Muscle of back (tissue), 3 donors: ENCODE measurements at regions not wholly inside any gene's neighbourhood (a gene's known extent, or its start where the extent isn't known, plus 50 kb on each side); places are given as distances from the start of the nearest gene placed in this dataset.

Experiments used
- DNase-seq, 3 donors: peaks; one replicate each; pipeline versions ENCODE4 v3.0.0 to v3.0.0-alpha.2; 2013

DNA sequence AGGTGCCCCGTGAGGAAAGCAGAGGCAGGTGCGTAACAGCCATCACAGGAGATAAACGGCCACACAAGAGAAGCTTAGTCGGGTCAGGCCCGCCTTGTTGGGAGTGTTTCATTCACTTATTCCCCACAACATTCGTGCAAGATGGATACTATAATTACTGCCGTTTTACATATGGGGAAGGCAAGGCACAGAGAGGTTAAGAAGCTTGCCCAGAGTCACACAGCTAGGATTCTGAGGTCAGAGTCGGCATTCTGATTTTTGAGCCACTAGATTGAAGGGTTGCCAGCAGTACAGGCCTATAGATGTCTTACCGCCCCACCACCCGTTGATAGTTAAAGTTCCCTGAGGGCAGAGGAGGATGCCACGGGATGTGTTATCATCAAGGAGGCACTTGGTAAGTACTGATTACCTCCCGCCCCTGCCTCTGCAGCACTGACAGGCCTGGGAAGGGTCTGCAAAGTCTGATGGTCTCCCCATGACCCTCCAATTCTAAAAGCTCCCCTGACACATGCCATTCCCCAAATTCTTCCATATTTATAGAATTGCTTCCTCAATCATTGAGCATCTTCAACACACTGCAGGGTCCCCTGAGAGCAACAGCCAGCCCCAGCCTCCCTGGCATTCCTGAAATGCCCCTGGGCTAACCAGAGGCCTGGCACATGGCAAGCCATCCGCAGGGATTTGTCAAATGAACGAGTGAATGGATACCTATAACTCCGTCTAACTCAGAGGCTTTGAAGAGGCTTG is 74.7 kb upstream of the CLDN14 start:
- DNase-seq, result no peak

DNA sequence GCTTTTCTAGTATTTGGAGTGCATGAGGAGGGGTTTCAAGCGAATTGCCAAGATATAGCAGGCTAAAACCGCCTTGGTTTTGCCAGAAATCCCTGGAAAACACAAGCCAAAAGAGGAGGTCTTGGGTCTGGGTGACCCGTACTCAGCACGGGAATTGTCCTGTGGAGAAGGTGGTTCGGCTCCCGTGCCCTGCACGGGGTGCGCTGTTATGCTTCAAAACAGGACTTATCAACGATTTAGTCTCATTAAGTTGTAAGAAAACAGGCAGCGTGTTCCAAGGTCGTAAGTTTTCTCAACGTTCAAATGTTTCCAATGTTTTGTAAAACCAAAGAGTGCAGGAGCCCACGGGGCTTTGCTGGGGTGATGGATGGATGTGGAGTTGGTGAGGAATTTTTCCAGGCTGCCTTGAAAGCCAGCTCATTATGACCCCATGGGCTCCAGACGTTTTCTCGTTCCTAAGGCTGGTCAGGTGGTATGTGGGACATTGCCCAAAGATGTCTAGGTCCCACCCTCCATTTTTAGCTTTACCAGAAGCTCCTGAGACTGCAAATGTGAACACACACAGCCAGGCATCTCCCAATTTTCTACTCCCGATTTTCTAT is 75.4 kb upstream of the CLDN14 start:
- DNase-seq, result no peak

DNA sequence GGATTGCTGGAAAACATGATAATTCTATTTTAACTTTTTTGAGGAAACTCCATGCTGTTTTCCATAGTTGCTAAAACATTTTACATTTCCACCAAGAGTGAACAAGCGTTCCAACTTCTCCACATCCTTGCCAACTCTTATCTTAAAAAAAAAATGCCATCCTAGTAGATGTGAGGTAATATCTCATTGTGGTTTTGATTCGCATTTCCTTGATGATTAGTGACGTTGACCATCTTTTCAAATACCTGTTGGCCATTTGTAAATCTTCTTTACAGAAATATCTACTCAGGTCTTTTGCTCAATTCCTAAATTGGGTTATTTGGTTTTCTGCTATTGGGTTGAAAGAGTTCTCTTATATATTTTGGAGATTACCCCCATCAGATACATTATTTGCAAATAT is 77.4 kb upstream of the CLDN14 start:
- no peak for DNase-seq

DNA sequence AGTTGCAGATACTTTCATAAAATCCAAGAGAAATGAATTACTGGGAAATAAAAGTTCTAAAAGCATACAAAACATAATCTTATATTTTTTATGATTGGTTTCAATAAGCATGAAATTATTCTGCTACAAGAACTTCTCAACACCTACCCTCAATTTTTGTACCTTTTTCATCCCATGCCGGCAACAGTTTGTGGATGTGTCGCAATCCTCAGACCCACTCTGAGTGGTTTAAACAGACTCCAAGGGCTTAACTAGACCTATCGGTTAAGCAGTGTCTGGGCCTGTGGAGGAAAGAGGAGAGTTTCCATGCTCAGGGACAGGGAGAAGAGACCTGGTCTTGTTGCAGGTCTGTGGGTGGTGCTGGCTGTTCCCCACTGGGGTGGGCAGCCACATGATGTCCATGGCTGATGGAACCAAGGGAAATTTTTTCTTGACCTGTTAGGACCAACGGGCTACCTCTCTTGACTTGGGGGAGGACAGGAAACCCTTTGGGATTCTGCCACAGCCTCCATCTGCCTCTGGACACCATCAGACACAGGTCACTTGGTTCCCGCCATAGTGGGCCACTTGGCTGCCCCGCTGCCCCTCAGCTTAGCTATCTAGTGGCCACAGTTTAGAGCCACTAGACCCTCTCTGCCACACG is 81.1 kb upstream of the CLDN14 start:
- DNase-seq, result no peak

DNA sequence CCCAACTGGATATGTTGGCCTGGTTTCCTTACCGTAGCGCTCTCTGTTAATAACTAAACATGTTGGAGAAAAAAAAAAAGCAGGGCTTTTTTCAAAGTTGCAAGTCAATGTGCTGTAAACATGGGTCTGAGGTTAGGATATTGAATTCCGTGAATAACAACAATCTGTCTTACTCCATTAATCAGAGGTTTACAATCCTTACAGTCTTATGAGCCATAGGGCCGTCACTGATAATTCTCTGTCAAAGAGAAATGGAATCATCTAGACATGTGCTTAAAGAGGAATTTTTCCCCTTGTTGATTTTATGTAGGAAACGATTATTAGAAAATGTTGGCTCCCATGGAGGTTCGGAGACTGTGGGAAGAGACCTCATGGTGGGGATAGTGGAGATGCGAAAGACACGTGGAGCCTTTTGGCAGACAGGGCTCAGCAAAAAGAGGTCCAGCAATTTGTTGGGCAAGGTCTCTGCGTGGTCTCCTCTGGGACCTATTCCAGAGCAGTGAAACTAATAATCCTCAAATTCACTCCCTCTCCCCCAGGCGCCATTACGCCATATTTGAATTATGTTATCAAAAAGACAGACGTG is 83.5 kb upstream of the CLDN14 start:
- peak in 2 of 3 donors; percentile 26 to 49 for DNase-seq

DNA sequence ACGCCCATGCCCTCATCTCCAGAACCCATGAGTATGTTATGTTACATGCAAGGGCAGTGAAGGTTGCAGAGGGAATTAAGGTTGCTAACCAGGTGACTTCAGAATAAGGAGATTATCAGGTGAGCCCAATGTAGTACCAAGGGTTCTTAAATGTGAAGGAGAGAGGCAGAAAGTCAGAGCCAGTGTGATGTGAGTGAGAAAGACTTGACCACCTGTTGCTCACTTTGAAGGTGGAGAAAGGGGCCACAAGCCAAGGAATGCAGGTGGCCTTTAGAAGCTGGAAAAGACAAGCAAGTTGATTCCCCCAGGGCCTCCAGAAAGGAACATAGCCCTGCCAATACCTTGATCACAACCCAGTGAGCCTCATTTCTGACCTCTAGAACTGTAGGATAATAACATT is 84.7 kb upstream of the CLDN14 start:
- no peak for DNase-seq

DNA sequence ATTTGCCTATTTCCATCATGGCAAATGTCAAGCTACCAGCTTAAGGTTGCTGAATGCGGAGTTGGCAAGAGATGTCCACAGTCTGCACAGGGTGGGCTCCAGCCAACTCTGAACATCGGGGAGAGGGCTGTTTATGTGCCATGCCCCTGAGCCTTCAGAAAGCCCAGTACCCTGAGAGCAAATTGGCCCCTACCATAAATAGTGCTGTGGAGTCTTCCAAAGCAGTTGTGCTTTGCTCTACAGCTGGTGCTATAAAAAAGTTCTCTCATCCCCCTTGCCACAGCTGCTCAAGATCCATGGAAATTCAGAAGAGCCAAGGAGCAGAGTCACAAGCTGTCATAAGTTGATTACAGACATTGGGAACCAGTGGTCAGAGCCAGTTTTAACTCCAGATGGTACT is 85.6 kb upstream of the CLDN14 start:
- peak in 2 of 3 donors; percentile 50 to 61 for DNase-seq

DNA sequence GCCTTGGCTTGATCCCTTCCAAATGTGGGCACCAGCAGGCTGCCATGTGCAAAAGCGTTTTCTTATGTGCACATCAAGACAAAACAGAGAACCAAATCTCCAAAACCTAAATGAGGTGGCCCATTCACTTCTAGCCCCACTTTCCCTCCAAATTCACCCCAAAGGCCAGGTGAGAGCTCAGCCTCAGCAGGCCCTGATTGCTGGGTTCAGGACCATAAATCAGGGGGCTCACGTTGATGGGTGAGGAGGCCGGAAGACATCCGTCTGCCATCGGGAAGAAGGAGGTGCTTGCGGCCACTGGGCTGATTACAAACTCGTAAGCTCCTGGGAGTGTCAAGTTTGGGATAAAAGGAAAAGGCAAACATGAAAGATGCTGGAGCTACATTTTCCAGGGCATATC is 86.7 kb upstream of the CLDN14 start:
- no peak for DNase-seq

DNA sequence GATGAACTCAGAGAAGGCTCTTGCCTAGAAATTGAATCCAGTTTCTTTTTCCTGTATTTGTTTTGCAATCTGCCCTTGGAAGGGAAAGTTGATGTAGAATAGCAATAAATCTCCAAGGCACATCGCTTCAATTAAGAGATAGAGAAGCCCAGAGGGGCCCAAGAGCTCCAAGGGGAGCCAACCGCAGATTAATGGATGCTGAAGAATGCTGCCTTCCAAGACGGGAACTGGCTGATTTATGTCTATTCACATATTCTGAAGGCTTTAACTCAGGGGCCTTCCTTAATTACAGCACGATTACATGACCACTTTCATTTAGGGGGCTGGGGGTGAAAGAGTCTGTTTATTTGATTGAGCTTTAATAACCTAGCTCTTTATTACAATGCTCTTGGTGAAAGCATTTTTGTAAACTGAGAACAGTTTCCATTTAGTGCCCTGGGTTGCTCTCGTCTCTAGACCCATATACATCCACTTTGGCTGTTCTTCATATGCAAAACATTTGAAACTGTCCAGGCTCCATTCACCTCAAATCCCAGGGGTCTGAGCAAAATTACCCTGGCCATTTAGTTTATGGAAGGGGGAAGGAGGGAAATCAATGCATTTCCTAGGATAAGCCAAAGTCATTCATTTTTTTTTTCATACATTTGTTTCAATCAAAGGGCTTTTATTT is 87.4 kb upstream of the CLDN14 start:
- peak in 2 of 3 donors; percentile 42 to 78 for DNase-seq

DNA sequence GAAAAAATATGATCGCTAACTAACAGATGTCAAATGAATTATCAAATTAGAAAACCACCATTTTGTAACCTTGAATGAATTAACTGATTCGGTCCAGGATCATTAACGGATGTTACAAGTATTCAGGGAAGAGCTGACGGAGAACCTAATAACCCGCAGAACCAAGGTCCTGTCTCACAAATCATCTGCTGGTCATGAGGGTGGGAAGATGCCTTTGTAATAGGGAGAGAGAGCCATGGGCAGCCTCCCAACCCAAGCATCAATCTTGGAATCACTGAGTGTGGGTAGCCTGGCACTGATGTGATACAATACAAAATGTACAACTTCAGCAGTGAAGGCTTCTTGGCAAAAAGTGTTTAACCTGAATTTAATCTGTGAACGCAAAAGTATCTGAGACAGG is 89.6 kb upstream of the CLDN14 start:
- DNase-seq, result no peak

DNA sequence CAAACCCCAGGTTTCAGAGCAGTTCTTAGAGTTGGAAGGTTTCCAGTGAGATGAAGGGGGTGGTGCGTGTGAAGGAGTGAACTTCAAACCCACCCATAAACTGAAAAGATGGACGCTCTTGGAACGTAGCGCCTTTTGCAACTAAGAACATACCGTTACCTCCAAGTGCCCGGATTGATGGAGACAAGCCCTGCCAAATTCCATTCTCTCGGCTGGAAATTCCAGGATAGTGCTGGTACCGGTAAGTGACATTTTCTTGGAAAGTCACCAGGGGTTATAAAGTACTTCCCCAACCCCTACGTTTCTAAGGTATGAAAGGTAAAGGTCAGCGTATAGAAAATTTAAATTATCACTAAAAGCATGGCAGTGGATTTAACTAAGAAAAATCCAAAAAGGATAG is 91.6 kb upstream of the CLDN14 start:
- no peak for DNase-seq

DNA sequence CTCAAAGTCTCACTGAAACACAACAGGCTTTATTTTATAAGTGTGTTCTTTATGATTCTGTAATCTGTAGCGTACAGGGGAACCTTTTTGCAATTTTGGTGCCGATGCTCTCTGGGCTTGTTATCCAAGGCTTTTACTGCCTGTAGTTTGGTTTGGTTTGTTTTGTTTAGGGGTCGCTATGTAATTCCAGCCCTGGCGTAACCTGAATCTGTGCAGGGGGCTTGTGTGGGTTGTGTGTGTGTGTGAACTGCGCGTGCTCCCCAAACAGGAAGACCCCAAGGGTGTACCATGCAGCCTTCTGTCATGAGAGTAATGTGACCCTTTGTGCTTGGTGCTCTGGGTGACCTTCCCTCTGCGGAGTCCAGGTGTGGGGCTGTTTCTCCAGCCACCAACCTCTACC is 92.1 kb upstream of the CLDN14 start:
- no peak for DNase-seq

DNA sequence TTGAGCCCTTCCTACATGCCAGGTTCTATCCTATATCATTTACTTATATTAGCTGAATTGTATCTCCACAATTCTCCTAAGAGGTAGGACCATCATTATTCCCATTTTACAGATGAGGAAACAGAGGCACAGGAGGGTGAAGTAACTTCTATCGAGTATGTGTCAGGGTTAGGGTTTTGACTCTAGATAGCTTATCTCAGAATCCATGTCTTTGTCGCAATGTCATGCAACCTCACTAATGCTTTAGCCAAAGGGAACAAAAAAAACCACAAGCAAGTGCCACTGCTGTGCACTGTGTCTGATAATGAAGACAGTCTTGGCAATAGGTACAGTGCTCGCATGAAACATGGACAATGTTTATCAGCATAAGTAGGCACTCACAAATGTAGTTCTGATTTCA is 95.4 kb upstream of the CLDN14 start:
- DNase-seq, result no peak

DNA sequence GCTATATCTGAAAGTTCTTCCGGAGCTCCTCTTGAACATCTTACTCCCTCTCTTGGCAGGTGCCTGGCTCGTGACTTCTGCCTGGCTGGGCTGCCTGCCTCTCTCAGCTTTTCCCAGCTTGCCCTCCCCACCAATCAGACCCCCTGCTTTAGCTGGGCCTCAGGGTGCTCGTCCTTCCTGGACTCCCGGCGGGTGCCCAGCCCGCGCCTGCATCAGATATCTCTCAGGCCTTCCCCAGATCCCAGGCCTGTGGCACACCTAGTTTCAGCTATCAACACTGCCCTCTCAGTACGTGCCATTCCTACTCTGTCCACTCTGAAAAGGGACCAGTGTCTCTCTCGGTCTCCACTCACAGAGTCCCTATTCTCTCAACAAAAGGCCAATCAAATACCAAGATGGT is 96.5 kb upstream of the CLDN14 start:
- no peak for DNase-seq

DNA sequence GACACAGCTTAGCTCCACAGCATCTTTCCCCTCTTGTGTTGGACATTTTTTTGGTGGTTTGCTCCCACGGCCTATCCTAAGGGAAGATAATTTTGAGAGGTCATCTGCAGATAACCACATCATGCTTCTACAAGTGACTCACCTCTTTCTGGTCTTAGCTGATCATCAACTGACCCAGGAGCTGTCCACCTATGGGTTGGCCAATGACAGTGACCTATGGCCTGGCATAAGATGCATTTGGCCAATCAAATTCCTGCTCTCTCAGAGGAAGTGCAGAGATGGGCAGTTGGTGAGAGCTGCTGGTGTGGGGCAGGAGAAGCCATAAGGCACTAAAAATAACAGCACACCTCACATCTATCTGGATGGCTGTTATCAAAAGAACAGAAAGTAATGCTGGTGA is 100.0 kb upstream of the CLDN14 start:
- DNase-seq, result no peak

DNA sequence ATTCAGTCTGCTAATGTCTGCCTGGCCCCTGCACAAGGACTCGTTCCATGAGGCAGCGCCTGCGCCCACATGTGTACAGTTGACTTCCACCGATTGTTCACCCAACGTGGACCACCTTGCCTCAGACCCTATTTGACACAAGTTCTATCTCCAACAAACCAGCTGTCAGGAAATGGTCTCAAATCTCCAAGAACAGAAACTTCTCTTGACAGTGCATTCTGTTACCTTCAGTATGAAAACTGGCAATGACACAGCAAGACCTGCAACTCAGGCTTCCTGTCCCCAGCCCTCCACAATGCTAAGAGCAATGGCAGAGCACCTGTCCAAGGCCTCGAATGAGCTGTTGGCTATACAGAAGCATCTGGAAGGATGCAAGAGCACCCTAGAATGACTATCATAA is 102.3 kb upstream of the CLDN14 start:
- no peak for DNase-seq

DNA sequence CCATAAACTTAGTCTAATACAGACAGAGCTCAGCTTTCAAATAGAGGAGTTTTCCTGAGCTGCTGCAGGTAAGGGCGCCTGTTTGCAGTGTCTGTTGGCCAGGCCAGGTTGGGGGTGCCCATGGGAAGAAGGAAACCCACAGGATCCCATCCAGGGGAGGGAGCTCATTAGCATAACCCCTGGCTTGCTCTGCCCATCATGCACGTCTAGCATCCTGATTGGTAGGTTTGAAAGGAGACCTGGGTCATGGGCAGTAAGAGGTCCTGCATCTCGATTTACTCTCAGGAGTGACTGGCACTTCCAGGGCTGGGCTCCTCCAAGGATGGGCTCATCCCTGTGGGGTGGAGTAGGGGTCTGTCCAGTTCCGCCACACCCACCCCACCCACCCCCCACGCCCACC is 103.7 kb upstream of the CLDN14 start:
- DNase-seq, result no peak

DNA sequence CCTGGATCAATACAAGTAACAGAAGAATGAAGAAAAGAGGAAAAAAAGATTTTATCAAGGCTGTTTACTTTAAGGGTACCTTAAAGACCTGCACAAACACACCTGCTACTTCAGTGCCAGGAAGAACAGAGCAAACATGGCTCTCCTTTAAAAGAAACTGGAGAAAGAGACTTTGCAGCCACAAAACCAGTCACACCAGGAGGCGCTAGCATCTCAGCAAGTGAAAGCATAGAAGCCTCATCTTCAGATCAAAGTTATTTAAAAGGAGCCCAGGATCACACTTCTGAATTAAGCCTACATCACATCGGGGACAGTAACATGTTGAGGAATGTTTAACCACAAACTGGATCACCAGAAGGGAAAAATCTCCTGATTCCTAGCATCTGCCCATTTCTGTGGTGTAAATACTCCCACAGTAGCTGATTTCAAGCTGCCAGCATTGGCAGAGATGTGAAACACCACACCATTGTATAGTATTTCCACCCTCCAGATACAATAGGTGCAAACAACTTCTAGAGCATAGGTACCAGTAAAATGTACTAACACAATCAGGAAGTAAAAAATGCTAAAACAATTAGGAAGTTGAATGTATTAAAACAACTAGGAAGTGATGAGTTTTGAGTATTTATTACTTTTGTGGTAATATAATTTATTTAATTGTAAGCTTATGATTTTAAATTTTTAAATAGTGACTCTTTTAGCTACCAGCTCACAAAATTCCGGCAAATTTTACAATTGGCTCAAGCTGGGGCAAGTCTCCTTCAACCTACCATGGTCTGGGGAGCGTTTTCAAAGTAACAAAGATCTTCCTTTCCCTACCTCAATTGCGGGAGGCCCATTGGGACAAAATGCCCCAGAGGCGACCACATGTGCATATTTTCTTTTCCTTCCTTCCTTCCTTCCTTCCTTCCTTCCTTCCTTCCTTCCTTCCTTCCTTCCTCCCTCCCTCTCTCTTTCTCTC is 105.3 kb upstream of the CLDN14 start:
- no peak for DNase-seq

DNA sequence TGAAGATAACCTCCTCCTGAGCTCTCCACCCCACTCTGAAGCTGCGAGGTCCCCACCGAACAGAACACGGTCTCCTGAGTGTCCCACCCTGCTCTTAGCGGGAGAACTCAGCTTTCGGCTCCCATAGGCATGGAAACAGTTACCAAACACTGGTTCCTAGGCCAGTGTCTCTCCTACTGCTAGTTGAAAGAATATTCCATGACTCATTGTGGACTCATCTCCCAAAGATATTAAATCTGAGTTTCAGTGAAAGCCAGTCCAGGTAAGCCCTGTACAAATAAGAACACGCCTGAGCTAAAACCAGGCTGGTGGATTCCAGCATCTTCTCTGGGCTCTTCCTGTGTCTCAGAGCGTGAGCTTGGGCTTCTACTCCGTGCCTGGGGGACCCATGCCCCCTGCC is 107.5 kb upstream of the CLDN14 start:
- DNase-seq, result no peak

DNA sequence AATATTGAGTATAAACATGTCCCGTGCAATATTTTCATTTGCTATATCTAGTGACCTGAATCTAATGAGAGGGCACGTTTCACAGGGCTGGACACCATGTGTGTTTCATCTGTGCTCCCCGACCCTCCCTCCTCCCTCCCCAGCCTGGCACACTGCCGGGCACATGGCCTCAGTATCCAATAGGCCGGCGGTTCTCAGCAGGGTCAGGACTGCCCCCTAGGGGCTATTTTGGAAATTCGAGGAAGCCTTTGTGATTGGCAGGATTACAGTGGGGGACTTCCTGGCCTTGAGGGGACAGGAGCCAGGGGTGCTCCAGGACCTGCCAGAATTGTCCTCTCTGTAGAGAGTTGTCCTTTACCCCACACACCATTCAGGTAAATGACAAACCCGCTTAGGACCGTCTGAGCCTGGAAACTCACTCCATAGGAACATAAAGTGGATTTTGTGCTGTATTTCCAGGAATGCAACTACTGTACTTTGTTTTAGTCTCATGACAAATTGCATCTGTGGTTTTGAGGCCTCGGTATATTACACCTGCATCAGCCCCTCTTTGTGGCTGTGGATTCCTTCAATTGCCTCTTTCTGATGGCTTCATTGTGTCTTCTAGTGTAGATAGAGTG is 109.5 kb upstream of the SIM2 start:
- DNase-seq, result peak; percentile 16 to 40 (median 34)
